Neuronal stem cell (in vitro differentiated cells): ENCODE measurements at regions not wholly inside any gene's neighbourhood (a gene's known extent, or its start where the extent isn't known, plus 50 kb on each side); places are given as distances from the start of the nearest gene placed in this dataset.
"Not testable (repeated sequence)": the region's sequence is repeated elsewhere in the genome, so short reads cannot be mapped to it uniquely, and the experiment has no call there.

Source experiments
- DNase-seq: peaks from one replicate; pipeline ENCODE4 v3.0.0-alpha.2; 2013; ENCODE audit warnings: low spot score
- H2AFZ ChIP-seq: one replicate; pipeline ENCODE4 v1.6.1; 2013; ENCODE audit warnings: mild to moderate bottlenecking, low read length, inconsistent platforms
- H2AK5ac ChIP-seq: 2 replicates; pipeline ENCODE4 v1.6.1; 2013; ENCODE audit warnings: low read depth, mild to moderate bottlenecking, inconsistent platforms, low read length, moderate library complexity, mixed read lengths
- H2BK120ac ChIP-seq: 2 replicates; pipeline ENCODE4 v1.6.1; 2013; ENCODE audit warnings: low read depth, mild to moderate bottlenecking, inconsistent platforms, low read length, moderate library complexity, mixed read lengths
- H2BK12ac ChIP-seq: one replicate; pipeline ENCODE4 v1.6.1; 2013; ENCODE audit warnings: low read length, inconsistent platforms
- H2BK15ac ChIP-seq: 2 replicates; pipeline ENCODE4 v1.6.1; 2013; ENCODE audit warnings: mild to moderate bottlenecking, low read length, inconsistent platforms, mixed read lengths
- H2BK5ac ChIP-seq: one replicate; pipeline ENCODE4 v1.6.1; 2013; ENCODE audit warnings: inconsistent platforms, mild to moderate bottlenecking, low read length, moderate library complexity
- H3K14ac ChIP-seq: one replicate; pipeline ENCODE4 v1.6.1; 2013; ENCODE audit warnings: low read length, inconsistent platforms
- H3K18ac ChIP-seq: 2 replicates; pipeline ENCODE4 v1.6.1; 2013; ENCODE audit warnings: low read length, inconsistent platforms
- H3K23ac ChIP-seq: 2 replicates; pipeline ENCODE4 v1.6.1; 2013; ENCODE audit warnings: low read depth, mild to moderate bottlenecking, mixed read lengths, low read length, inconsistent platforms; ENCODE audit not compliant: poor library complexity
- H3K27ac ChIP-seq: replicated peaks from 3 replicates; pipeline ENCODE4 v1.5.1; 2013; ENCODE audit warnings: low read length, inconsistent platforms
- H3K27me3 ChIP-seq, 3 experiments: 2 replicates each; pipeline ENCODE4 v1.6.1; 2013; ENCODE audit warnings: low read length in 3 of 3, mild to moderate bottlenecking in 2 of 3, inconsistent platforms in 1 of 3, low read depth in 1 of 3, mixed read lengths in 1 of 3, moderate library complexity in 1 of 3; ENCODE audit not compliant: control insufficient read depth in 3 of 3, insufficient read depth in 3 of 3
- H3K36me3 ChIP-seq, 2 donors: replicated peaks in 1 of 2; 2 replicates each; pipeline ENCODE4 v1.6.1; 2013; ENCODE audit warnings: low read length in 2 of 2; ENCODE audit not compliant: control insufficient read depth in 2 of 2, insufficient read depth in 2 of 2
- H3K4ac ChIP-seq: 2 replicates; pipeline ENCODE4 v1.6.1; 2013; ENCODE audit warnings: inconsistent platforms, mild to moderate bottlenecking, low read length, moderate library complexity
- H3K4me1 ChIP-seq, 2 donors: 1 replicate in 1 of 2; 2 replicates in 1 of 2; pipeline ENCODE4 v1.6.1; 2013; ENCODE audit warnings: low read length in 2 of 2, low read depth in 1 of 2; ENCODE audit not compliant: control insufficient read depth in 2 of 2, insufficient read depth in 1 of 2
- H3K4me2 ChIP-seq: one replicate; pipeline ENCODE4 v1.6.1; 2013; ENCODE audit warnings: mild to moderate bottlenecking, low read length, inconsistent platforms; ENCODE audit not compliant: insufficient read depth, poor library complexity, severe bottlenecking
- H3K4me3 ChIP-seq, 2 donors: 2 replicates each; pipeline ENCODE4 v1.5.1; 2013; ENCODE audit warnings: low read length in 2 of 2, mild to moderate bottlenecking in 2 of 2, inconsistent platforms in 1 of 2, moderate library complexity in 1 of 2
- H3K79me1 ChIP-seq: one replicate; pipeline ENCODE4 v1.6.1; 2013; ENCODE audit warnings: low read depth, mild to moderate bottlenecking, inconsistent platforms, low read length, moderate library complexity
- H3K9ac ChIP-seq: one replicate; pipeline ENCODE4 v1.6.1; 2013; ENCODE audit warnings: mild to moderate bottlenecking, low read depth, low read length, inconsistent platforms; ENCODE audit not compliant: poor library complexity
- H3K9me3 ChIP-seq, 2 donors: replicated peaks in 1 of 2; 2 replicates each; pipeline versions ENCODE3 to v1.6.1; 2013; ENCODE audit warnings: low read length in 2 of 2, mild to moderate bottlenecking in 2 of 2, inconsistent platforms in 1 of 2, low read depth in 1 of 2, mixed read lengths in 1 of 2, moderate library complexity in 1 of 2; ENCODE audit not compliant: control insufficient read depth in 2 of 2, insufficient read depth in 1 of 2
- H4K8ac ChIP-seq: one replicate; pipeline ENCODE4 v1.6.1; 2013; ENCODE audit warnings: low read depth, mild to moderate bottlenecking, inconsistent platforms, low read length, moderate library complexity
- H4K91ac ChIP-seq: one replicate; pipeline ENCODE4 v1.6.1; 2013; ENCODE audit warnings: low read length, low read depth, mild to moderate bottlenecking, inconsistent platforms; ENCODE audit not compliant: poor library complexity
- WGBS, 2 donors: extraction: QIAGEN DNeasy Blood & Tissue Kit; methylation state at CpG; one replicate each; pipeline ENCODE4 v1.1.7; 2013; ENCODE audit warnings: missing lambda C conversion rate in 2 of 2, mixed read lengths in 1 of 2; ENCODE audit not compliant: insufficient read length in 2 of 2, insufficient replicate concordance in 1 of 2; ENCODE audit errors: extremely low coverage in 2 of 2; 5-methylcytosine and 5-hydroxymethylcytosine counted together

- not testable (repeated sequence) for H3K18ac ChIP-seq, H3K9me3 ChIP-seq, H3K27me3 ChIP-seq, H2BK12ac ChIP-seq, H3K4ac ChIP-seq, H2BK5ac ChIP-seq, H3K4me2 ChIP-seq, DNase-seq, H4K8ac ChIP-seq, H3K4me1 ChIP-seq, H3K27ac ChIP-seq, H2AFZ ChIP-seq, H3K4me3 ChIP-seq, H4K91ac ChIP-seq, H3K14ac ChIP-seq, H3K23ac ChIP-seq, H2AK5ac ChIP-seq, H3K9ac ChIP-seq, H2BK15ac ChIP-seq, H3K36me3 ChIP-seq, H3K79me1 ChIP-seq, H2BK120ac ChIP-seq
- no CpG with 5 or more reads among the region's 33 CpGs for WGBS, 2 donors
These were observed 3930.2 kb upstream of the OR11H1 start for GRCh38 chr22:11597666-11598358.

GRCh38 chr22:11598492-11599440, 3929.2 kb upstream of the OR11H1 start:
- Histone ChIP-seq H2AFZ (no peak overlapping the region), H3K4ac (no peak overlapping the region), H3K4me3 (peak overlapping the region in 1 of 2 donors; percentile 32), H3K4me1 (no peaks in the 10 kb centered on the region), H3K4me2 (no peak overlapping the region), H2BK15ac (no peak overlapping the region), H3K14ac (peak overlapping the region; percentile 59), H3K9ac (no peak overlapping the region), H3K79me1 (peaks cover 9% of the 10 kb centered on the region), H3K18ac (no peak overlapping the region), H4K8ac (no peak overlapping the region), H3K27me3 (peaks cover 0 to 3% (median 0%) of the 10 kb centered on the region in 3 experiments), H3K9me3 (peaks cover 0 to 6% of the 10 kb centered on the region in 2 donors), H3K23ac (peak overlapping the region; percentile 38), H3K36me3 (peaks cover 0 to 2% of the 10 kb centered on the region in 2 donors), H3K27ac (no peak overlapping the region), H2AK5ac (no peak overlapping the region), H4K91ac (no peak overlapping the region), H2BK5ac (no peak overlapping the region), H2BK12ac (no peak overlapping the region), H2BK120ac (no peak overlapping the region)
- WGBS, 2 donors = no CpG with 5 or more reads among the region's 44 CpGs
- DNase-seq = no peak

GRCh38 chr22:11599456-11599855, 3928.5 kb upstream of the OR11H1 start:
- not testable (repeated sequence) for H3K4me2 ChIP-seq, H3K27me3 ChIP-seq, H3K4ac ChIP-seq, H3K4me1 ChIP-seq, H2BK120ac ChIP-seq, H3K23ac ChIP-seq, DNase-seq, H3K9ac ChIP-seq, H3K9me3 ChIP-seq, H2AFZ ChIP-seq, H2BK5ac ChIP-seq, H4K8ac ChIP-seq, H3K14ac ChIP-seq, H3K36me3 ChIP-seq, H3K79me1 ChIP-seq, H2BK15ac ChIP-seq, H3K18ac ChIP-seq, H4K91ac ChIP-seq, H2AK5ac ChIP-seq, H3K27ac ChIP-seq, H2BK12ac ChIP-seq, H3K4me3 ChIP-seq
- no CpG with 5 or more reads among the region's 19 CpGs for WGBS, 2 donors

- not testable (repeated sequence) for H3K14ac ChIP-seq, H3K27ac ChIP-seq, H3K4me2 ChIP-seq, DNase-seq, H2BK5ac ChIP-seq, H3K79me1 ChIP-seq, H2AK5ac ChIP-seq, H3K23ac ChIP-seq, H4K91ac ChIP-seq, H2BK120ac ChIP-seq, H3K4me1 ChIP-seq, H2BK15ac ChIP-seq, H2BK12ac ChIP-seq, H4K8ac ChIP-seq, H3K18ac ChIP-seq, H3K9ac ChIP-seq, H3K9me3 ChIP-seq, H3K36me3 ChIP-seq, H3K4ac ChIP-seq, H3K27me3 ChIP-seq, H3K4me3 ChIP-seq, H2AFZ ChIP-seq
- no CpG with 5 or more reads among the region's 23 CpGs for WGBS, 2 donors
These were observed 3927.8 kb upstream of the OR11H1 start for GRCh38 chr22:11600161-11600560.
